Sigmoid colon (tissue), 4 donors: ENCODE measurements at regions not wholly inside any gene's neighbourhood (a gene's known extent, or its start where the extent isn't known, plus 50 kb on each side); places are given as distances from the start of the nearest gene placed in this dataset.

Experiments
- CTCF ChIP-seq, 4 experiments: fragments of 450-650 bp in 3 of 4; fragments of 200-600 bp in 1 of 4; IDR thresholded peaks; one replicate each; pipeline ENCODE4 v1.5.1; 2016 to 2019; ENCODE audit warnings: antibody characterized with exemption in 4 of 4, mild to moderate bottlenecking in 3 of 4, moderate library complexity in 2 of 4
- EP300 ChIP-seq, 4 donors: sonication (generic); formaldehyde crosslinking; IDR thresholded peaks; one replicate each; pipeline ENCODE4 v1.6.1; 2017; ENCODE audit warnings: antibody characterized with exemption in 4 of 4
- POLR2A ChIP-seq, 2 donors: fragments of 450-650 bp; IDR thresholded peaks; one replicate each; pipeline ENCODE4 v1.6.1; 2016; ENCODE audit warnings: antibody characterized with exemption in 2 of 2, mild to moderate bottlenecking in 2 of 2, moderate library complexity in 2 of 2

GRCh38 chr13:99665711-99666110 is 164.4 kb downstream of the TM9SF2 start:
- TF ChIP-seq CTCF (IDR thresholded peaks at IDR 0.05) (no peak), EP300 (IDR thresholded peaks at IDR 0.05) (no peak), POLR2A (IDR thresholded peaks at IDR 0.05) (no peak)
